Muscle of back (tissue), 3 donors: ENCODE measurements at regions not wholly inside any gene's neighbourhood (a gene's known extent, or its start where the extent isn't known, plus 50 kb on each side); places are given as distances from the start of the nearest gene placed in this dataset.

Experiments
- DNase-seq, 3 donors: peaks; one replicate each; pipeline versions ENCODE4 v3.0.0 to v3.0.0-alpha.2; 2013

- DNase-seq = peak; percentile 36 to 73 (median 51)
Observed at GRCh38 chrX:39759526-39760224, 338.1 kb downstream of the BCOR start.

GRCh38 chrX:39760930-39761329 is 336.8 kb downstream of the BCOR start:
- no peak for DNase-seq

GRCh38 chrX:39762266-39762841 is 335.4 kb downstream of the BCOR start:
- no peak for DNase-seq

GRCh38 chrX:39764441-39764914 is 333.3 kb downstream of the BCOR start:
- no peak for DNase-seq

GRCh38 chrX:39765327-39765726 is 332.4 kb downstream of the BCOR start:
- no peak for DNase-seq

- no peak for DNase-seq
Observed at GRCh38 chrX:39766085-39766726, 331.6 kb downstream of the BCOR start.

GRCh38 chrX:39766855-39767254 is 330.9 kb downstream of the BCOR start:
- peak in 1 of 3 donors; percentile 30 for DNase-seq

GRCh38 chrX:39767446-39767845 is 330.3 kb downstream of the BCOR start:
- no peak for DNase-seq

- DNase-seq = no peak
Observed at GRCh38 chrX:39769748-39770147, 328.0 kb downstream of the BCOR start.

GRCh38 chrX:39771089-39771488 is 326.7 kb downstream of the BCOR start:
- no peak for DNase-seq

GRCh38 chrX:39772057-39772832 is 325.5 kb downstream of the BCOR start:
- DNase-seq = peak in 1 of 3 donors; percentile 45

- no peak for DNase-seq
Observed at GRCh38 chrX:39773150-39773549, 324.6 kb downstream of the BCOR start.

GRCh38 chrX:39773923-39774773 is 323.6 kb downstream of the BCOR start:
- DNase-seq = no peak

GRCh38 chrX:39774774-39775328 is 322.9 kb downstream of the BCOR start:
- DNase-seq = no peak

GRCh38 chrX:39777623-39778025 is 320.1 kb downstream of the BCOR start:
- DNase-seq = no peak

GRCh38 chrX:39779952-39780783 is 317.6 kb downstream of the BCOR start:
- DNase-seq = no peak

GRCh38 chrX:39782276-39782675 is 315.5 kb downstream of the BCOR start:
- DNase-seq = no peak

- DNase-seq = no peak
Observed at GRCh38 chrX:39787999-39788398, 309.8 kb downstream of the BCOR start.

- no peak for DNase-seq
Observed at GRCh38 chrX:39788521-39788920, 309.2 kb downstream of the BCOR start.

GRCh38 chrX:39791691-39792090 is 306.1 kb downstream of the BCOR start:
- DNase-seq = no peak
